ENCODE measurements at regions not wholly inside any gene's neighbourhood (a gene's known extent, or its start where the extent isn't known, plus 50 kb on each side); places are given as distances from the start of the nearest gene placed in this dataset.
A peak's percentile ranks its signal among the peaks of the same experiment; 100 is the strongest.

GRCh38 chr5:52376592-52376991, 411.1 kb upstream of the ITGA1 start:
- DNase-seq, result no peak
- no peak overlapping the region for H3K27ac Mint-ChIP-seq (ENCODE audit: unreplicated experiment)
- H3K4me3 Mint-ChIP-seq (ENCODE audit: unreplicated experiment), result no peak overlapping the region
- H3K4me1 Mint-ChIP-seq (ENCODE audit: low read depth, unreplicated experiment), result no peaks in the 10 kb centered on the region
- no peaks in the 10 kb centered on the region for H3K9me3 Mint-ChIP-seq (ENCODE audit: unreplicated experiment)
- H3K27me3 Mint-ChIP-seq (ENCODE audit: unreplicated experiment), result no peaks in the 10 kb centered on the region
- TF ChIP-seq, protein P1, sequence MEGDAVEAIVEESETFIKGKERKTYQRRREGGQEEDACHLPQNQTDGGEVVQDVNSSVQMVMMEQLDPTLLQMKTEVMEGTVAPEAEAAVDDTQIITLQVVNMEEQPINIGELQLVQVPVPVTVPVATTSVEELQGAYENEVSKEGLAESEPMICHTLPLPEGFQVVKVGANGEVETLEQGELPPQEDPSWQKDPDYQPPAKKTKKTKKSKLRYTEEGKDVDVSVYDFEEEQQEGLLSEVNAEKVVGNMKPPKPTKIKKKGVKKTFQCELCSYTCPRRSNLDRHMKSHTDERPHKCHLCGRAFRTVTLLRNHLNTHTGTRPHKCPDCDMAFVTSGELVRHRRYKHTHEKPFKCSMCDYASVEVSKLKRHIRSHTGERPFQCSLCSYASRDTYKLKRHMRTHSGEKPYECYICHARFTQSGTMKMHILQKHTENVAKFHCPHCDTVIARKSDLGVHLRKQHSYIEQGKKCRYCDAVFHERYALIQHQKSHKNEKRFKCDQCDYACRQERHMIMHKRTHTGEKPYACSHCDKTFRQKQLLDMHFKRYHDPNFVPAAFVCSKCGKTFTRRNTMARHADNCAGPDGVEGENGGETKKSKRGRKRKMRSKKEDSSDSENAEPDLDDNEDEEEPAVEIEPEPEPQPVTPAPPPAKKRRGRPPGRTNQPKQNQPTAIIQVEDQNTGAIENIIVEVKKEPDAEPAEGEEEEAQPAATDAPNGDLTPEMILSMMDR (IDR thresholded peaks at IDR 0.05; ENCODE audit: partially characterized antibody, unreplicated experiment), result no peak
- H3K36me3 Mint-ChIP-seq (ENCODE audit: unreplicated experiment), result no peaks in the 10 kb centered on the region

DNA sequence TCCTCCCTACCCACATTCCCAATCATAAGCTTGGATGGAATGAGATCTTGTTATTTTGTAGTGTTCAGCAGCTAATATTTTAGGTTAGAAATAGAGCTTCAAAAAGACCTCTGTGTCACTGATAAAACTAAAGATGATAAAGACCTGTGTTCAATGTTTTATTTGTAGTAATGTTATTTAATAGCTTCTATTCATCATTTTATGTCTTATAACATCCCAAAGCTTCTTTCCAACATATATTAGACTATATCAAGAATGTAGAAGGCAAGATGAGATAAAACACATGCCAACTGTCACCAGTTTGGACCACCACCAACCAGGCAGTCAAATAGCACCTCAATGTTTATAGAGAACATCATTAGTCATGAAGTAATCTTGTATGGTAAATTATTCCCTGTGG, 409.5 kb upstream of the ITGA1 start:
- Mint-ChIP-seq H3K4me3 (ENCODE audit: unreplicated experiment) (no peak overlapping the region), H3K36me3 (ENCODE audit: unreplicated experiment) (no peaks in the 10 kb centered on the region), H3K4me1 (ENCODE audit: low read depth, unreplicated experiment) (no peaks in the 10 kb centered on the region), H3K27me3 (ENCODE audit: unreplicated experiment) (no peaks in the 10 kb centered on the region), H3K9me3 (ENCODE audit: unreplicated experiment) (no peaks in the 10 kb centered on the region), H3K27ac (ENCODE audit: unreplicated experiment) (no peak overlapping the region)
- TF ChIP-seq, protein P1 (IDR thresholded peaks at IDR 0.05; ENCODE audit: partially characterized antibody, unreplicated experiment), result no peak
- DNase-seq, result no peak

- H3K4me3 Mint-ChIP-seq (ENCODE audit: unreplicated experiment), result no peak overlapping the region
- no peaks in the 10 kb centered on the region for H3K36me3 Mint-ChIP-seq (ENCODE audit: unreplicated experiment)
- H3K27me3 Mint-ChIP-seq (ENCODE audit: unreplicated experiment), result no peaks in the 10 kb centered on the region
- TF ChIP-seq, protein P1 (IDR thresholded peaks at IDR 0.05; ENCODE audit: partially characterized antibody, unreplicated experiment), result no peak
- peaks cover 28% of the 10 kb centered on the region for H3K4me1 Mint-ChIP-seq (ENCODE audit: low read depth, unreplicated experiment)
- H3K9me3 Mint-ChIP-seq (ENCODE audit: unreplicated experiment), result no peaks in the 10 kb centered on the region
- no peak overlapping the region for H3K27ac Mint-ChIP-seq (ENCODE audit: unreplicated experiment)
- DNase-seq, result no peak
Measured at GRCh38 chr5:52388349-52388748, 399.4 kb upstream of the ITGA1 start.

- Mint-ChIP-seq H3K27ac (ENCODE audit: unreplicated experiment) (peak overlapping the region; percentile 44), H3K36me3 (ENCODE audit: unreplicated experiment) (no peaks in the 10 kb centered on the region), H3K4me1 (ENCODE audit: low read depth, unreplicated experiment) (peaks cover 44% of the 10 kb centered on the region), H3K27me3 (ENCODE audit: unreplicated experiment) (no peaks in the 10 kb centered on the region), H3K4me3 (ENCODE audit: unreplicated experiment) (no peak overlapping the region), H3K9me3 (ENCODE audit: unreplicated experiment) (peaks cover 2% of the 10 kb centered on the region)
- no peak for DNase-seq
- TF ChIP-seq, protein P1 (IDR thresholded peaks at IDR 0.05; ENCODE audit: partially characterized antibody, unreplicated experiment), result no peak
Measured at GRCh38 chr5:52392321-52392720, 395.4 kb upstream of the ITGA1 start.

DNA sequence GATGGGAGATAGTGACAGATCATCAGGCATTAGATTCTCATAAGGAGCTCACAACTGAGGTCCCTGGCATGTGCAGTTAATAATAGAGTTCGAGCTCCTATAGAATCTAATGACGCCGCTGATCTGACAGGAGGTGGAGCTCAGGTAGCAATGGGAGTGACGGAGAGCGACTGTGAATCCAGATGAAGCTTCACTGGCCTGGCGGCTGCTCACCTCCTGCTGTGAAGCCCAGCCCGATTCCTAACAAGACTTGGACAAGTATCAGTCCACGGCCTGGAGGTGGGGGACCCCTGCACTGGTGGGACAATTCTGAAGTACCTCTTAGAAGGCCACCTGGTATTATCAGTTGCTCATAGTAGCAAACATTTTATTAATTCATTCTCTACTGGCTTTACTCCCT, 377.9 kb upstream of the ITGA1 start:
- no peak overlapping the region for H3K27ac Mint-ChIP-seq (ENCODE audit: unreplicated experiment)
- DNase-seq, result no peak
- H3K4me3 Mint-ChIP-seq (ENCODE audit: unreplicated experiment), result no peak overlapping the region
- no peaks in the 10 kb centered on the region for H3K27me3 Mint-ChIP-seq (ENCODE audit: unreplicated experiment)
- H3K9me3 Mint-ChIP-seq (ENCODE audit: unreplicated experiment), result no peaks in the 10 kb centered on the region
- no peaks in the 10 kb centered on the region for H3K4me1 Mint-ChIP-seq (ENCODE audit: low read depth, unreplicated experiment)
- TF ChIP-seq, protein P1 (IDR thresholded peaks at IDR 0.05; ENCODE audit: partially characterized antibody, unreplicated experiment), result no peak
- H3K36me3 Mint-ChIP-seq (ENCODE audit: unreplicated experiment), result no peaks in the 10 kb centered on the region
